Mesothelial cell of epicardium (in vitro differentiated cells): ENCODE measurements at regions not wholly inside any gene's neighbourhood (a gene's known extent, or its start where the extent isn't known, plus 50 kb on each side); places are given as distances from the start of the nearest gene placed in this dataset.

ENCODE experiments used
- DNase-seq, 2 experiments: peaks; one replicate each; pipeline ENCODE4 v3.0.0; 2021; ENCODE audit warnings: low spot score in 2 of 2; ENCODE audit not compliant: unreplicated experiment in 2 of 2
- H3K27ac Mint-ChIP-seq: 2 replicates; pipeline ENCODE4 v1.8.0; 2021; ENCODE audit warnings: mixed read lengths
- H3K27me3 Mint-ChIP-seq: 2 replicates; pipeline ENCODE4 v1.8.0; 2021; ENCODE audit warnings: low read depth, mixed read lengths
- H3K36me3 Mint-ChIP-seq: 2 replicates; pipeline ENCODE4 v1.8.0; 2021; ENCODE audit warnings: mixed read lengths
- H3K4me1 Mint-ChIP-seq: 2 replicates; pipeline ENCODE4 v1.8.0; 2021; ENCODE audit warnings: mixed read lengths
- H3K4me3 Mint-ChIP-seq: 2 replicates; pipeline ENCODE4 v1.8.0; 2021; ENCODE audit warnings: mild to moderate bottlenecking, moderate library complexity, mixed read lengths
- H3K9me3 Mint-ChIP-seq: 2 replicates; pipeline ENCODE4 v1.8.0; 2021; ENCODE audit warnings: mixed read lengths
- TF ChIP-seq, protein P1 (sequence below): fragments of 200-600 bp; sonication (generic); IDR thresholded peaks from one replicate; pipeline ENCODE4 v1.5.0; 2021; ENCODE audit warnings: antibody characterized with exemption; ENCODE audit not compliant: unreplicated experiment

GRCh38 chr7:118583641-118584040, 359.1 kb downstream of the ANKRD7 start:
- Mint-ChIP-seq H3K4me1 (no peaks in the 10 kb centered on the region), H3K36me3 (peaks cover 5% of the 10 kb centered on the region), H3K27me3 (no peaks in the 10 kb centered on the region), H3K9me3 (peaks cover 26% of the 10 kb centered on the region), H3K4me3 (no peak overlapping the region), H3K27ac (no peak overlapping the region)
- no peak for DNase-seq
- TF ChIP-seq, protein P1, sequence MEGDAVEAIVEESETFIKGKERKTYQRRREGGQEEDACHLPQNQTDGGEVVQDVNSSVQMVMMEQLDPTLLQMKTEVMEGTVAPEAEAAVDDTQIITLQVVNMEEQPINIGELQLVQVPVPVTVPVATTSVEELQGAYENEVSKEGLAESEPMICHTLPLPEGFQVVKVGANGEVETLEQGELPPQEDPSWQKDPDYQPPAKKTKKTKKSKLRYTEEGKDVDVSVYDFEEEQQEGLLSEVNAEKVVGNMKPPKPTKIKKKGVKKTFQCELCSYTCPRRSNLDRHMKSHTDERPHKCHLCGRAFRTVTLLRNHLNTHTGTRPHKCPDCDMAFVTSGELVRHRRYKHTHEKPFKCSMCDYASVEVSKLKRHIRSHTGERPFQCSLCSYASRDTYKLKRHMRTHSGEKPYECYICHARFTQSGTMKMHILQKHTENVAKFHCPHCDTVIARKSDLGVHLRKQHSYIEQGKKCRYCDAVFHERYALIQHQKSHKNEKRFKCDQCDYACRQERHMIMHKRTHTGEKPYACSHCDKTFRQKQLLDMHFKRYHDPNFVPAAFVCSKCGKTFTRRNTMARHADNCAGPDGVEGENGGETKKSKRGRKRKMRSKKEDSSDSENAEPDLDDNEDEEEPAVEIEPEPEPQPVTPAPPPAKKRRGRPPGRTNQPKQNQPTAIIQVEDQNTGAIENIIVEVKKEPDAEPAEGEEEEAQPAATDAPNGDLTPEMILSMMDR = no peak

DNA sequence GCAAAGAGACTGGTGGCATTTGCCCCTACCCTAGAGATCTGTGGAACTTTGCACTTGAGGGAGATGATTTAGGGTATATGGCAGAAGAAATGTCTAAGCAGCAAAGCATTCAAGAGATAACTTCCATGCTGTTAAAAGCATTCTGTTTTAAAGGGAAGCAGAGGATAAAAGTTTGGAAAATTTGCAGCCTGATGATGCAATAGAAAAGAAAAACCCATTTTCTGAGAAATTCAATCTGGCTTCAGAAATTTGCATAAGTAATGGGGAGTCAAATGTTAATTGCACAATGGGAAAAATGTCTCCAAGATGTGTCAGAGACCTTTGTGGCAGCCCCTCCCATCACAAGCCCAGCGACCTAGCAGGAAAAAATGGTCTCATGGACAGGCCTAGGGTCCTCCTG, 361.7 kb downstream of the ANKRD7 start:
- Mint-ChIP-seq H3K4me3 (no peak overlapping the region), H3K36me3 (peaks cover 5% of the 10 kb centered on the region), H3K4me1 (no peaks in the 10 kb centered on the region), H3K9me3 (peaks cover 36% of the 10 kb centered on the region), H3K27me3 (no peaks in the 10 kb centered on the region), H3K27ac (no peak overlapping the region)
- TF ChIP-seq, protein P1 = no peak
- no peak for DNase-seq

DNA sequence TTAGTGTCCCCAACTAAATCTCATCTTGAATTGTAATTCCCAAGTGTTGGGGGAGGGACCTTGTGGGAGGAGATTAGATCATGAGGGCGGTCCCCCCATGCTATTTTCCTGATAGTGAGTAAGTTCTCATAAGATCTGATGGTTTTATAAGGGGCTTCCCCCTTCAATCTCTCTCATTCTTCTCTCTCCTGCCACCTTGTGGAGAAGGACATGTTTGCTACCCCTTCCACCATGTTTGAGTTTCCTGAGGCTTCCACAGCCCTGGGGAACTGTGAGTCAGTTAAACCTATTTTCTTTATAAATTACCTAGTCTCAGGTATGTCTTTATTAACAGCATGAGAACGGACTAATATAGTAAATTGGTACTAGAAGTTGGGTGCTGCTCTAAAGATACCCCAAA, 365.6 kb downstream of the ANKRD7 start:
- H3K27me3 Mint-ChIP-seq = no peaks in the 10 kb centered on the region
- peaks cover 5% of the 10 kb centered on the region for H3K36me3 Mint-ChIP-seq
- H3K27ac Mint-ChIP-seq = no peak overlapping the region
- TF ChIP-seq, protein P1 = no peak
- no peaks in the 10 kb centered on the region for H3K4me1 Mint-ChIP-seq
- no peak overlapping the region for H3K4me3 Mint-ChIP-seq
- peaks cover 31% of the 10 kb centered on the region for H3K9me3 Mint-ChIP-seq
- DNase-seq = no peak

DNA sequence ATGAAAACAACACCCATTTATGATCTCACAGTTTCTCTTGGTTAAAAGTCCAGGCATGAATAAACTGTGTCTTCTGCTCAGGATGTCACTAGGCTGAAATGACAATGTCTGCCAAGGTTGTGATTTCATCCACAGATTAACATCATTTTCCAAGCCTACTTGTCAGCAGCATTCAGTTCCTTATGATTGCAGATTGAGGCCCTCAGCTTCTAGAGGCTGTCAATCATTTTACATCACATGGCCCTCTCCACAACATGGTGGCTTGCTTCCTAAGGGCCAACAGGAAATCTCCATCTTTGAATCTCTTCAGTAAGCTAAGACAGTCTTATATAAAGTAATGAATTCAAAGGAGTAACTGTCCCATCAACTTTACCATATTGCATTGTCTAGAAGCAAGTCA, 377.6 kb downstream of the ANKRD7 start:
- Mint-ChIP-seq H3K27me3 (no peaks in the 10 kb centered on the region), H3K4me3 (no peak overlapping the region), H3K36me3 (no peaks in the 10 kb centered on the region), H3K9me3 (no peaks in the 10 kb centered on the region), H3K27ac (no peak overlapping the region), H3K4me1 (no peaks in the 10 kb centered on the region)
- no peak for DNase-seq
- TF ChIP-seq, protein P1 = no peak

GRCh38 chr7:118606602-118607001, 382.1 kb downstream of the ANKRD7 start:
- Mint-ChIP-seq H3K27me3 (no peaks in the 10 kb centered on the region), H3K4me1 (no peaks in the 10 kb centered on the region), H3K36me3 (no peaks in the 10 kb centered on the region), H3K9me3 (no peaks in the 10 kb centered on the region), H3K27ac (no peak overlapping the region), H3K4me3 (no peak overlapping the region)
- no peak for DNase-seq
- TF ChIP-seq, protein P1 = no peak

- no peaks in the 10 kb centered on the region for H3K9me3 Mint-ChIP-seq
- DNase-seq = no peak
- H3K4me3 Mint-ChIP-seq = no peak overlapping the region
- no peaks in the 10 kb centered on the region for H3K4me1 Mint-ChIP-seq
- no peak overlapping the region for H3K27ac Mint-ChIP-seq
- H3K36me3 Mint-ChIP-seq = no peaks in the 10 kb centered on the region
- TF ChIP-seq, protein P1 = no peak
- no peaks in the 10 kb centered on the region for H3K27me3 Mint-ChIP-seq
Observed at GRCh38 chr7:118609207-118609606, 384.7 kb downstream of the ANKRD7 start.
